ENCODE measurements at regions not wholly inside any gene's neighbourhood (a gene's known extent, or its start where the extent isn't known, plus 50 kb on each side); places are given as distances from the start of the nearest gene placed in this dataset.

- DNase-seq (no peak), ATAC-seq (no peak)
- no peak overlapping the region for H3K27ac ChIP-seq (ENCODE audit: low read length)
- H3F3A ChIP-seq (ENCODE audit: low read length, unreplicated experiment) = no peaks in the 10 kb centered on the region
- no peak overlapping the region for H3K9ac ChIP-seq (ENCODE audit: low read length)
- CTCF ChIA-PET = no interaction called here
- H2AFZ ChIP-seq (ENCODE audit: low read length) = no peak overlapping the region
- H3K9me3 ChIP-seq (ENCODE audit: low read length) = no peaks in the 10 kb centered on the region
- intact Hi-C loops (cut with micrococcal nuclease) = no loop called here
- TF ChIP-seq, protein P1, sequence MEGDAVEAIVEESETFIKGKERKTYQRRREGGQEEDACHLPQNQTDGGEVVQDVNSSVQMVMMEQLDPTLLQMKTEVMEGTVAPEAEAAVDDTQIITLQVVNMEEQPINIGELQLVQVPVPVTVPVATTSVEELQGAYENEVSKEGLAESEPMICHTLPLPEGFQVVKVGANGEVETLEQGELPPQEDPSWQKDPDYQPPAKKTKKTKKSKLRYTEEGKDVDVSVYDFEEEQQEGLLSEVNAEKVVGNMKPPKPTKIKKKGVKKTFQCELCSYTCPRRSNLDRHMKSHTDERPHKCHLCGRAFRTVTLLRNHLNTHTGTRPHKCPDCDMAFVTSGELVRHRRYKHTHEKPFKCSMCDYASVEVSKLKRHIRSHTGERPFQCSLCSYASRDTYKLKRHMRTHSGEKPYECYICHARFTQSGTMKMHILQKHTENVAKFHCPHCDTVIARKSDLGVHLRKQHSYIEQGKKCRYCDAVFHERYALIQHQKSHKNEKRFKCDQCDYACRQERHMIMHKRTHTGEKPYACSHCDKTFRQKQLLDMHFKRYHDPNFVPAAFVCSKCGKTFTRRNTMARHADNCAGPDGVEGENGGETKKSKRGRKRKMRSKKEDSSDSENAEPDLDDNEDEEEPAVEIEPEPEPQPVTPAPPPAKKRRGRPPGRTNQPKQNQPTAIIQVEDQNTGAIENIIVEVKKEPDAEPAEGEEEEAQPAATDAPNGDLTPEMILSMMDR (conservative IDR thresholded peaks at IDR 0.05; ENCODE audit: low read depth, low read length) = no peak
- TF ChIP-seq EZH2phosphoT487 (IDR thresholded peaks at IDR 0.05; ENCODE audit: borderline replicate concordance, low read length) (no peak), EZH2 (IDR thresholded peaks at IDR 0.05; ENCODE audit: low read length, unreplicated experiment) (no peak)
- no peaks in the 10 kb centered on the region for H3K36me3 ChIP-seq (ENCODE audit: low read depth, low read length)
- no peaks in the 10 kb centered on the region for H4K20me1 ChIP-seq (ENCODE audit: low read length)
- no peak overlapping the region for H3K4me2 ChIP-seq (ENCODE audit: low read length)
- no TSS peak for BruUV-seq (replicated peaks)
- POLR2A ChIA-PET (ENCODE audit: unreplicated experiment) = no interaction called here
- no peaks in the 10 kb centered on the region for H3K4me1 ChIP-seq (ENCODE audit: insufficient read depth, low read length)
- H3K27me3 ChIP-seq (ENCODE audit: low read length) = peaks cover 30% of the 10 kb centered on the region
- H3K4me3 ChIP-seq (ENCODE audit: low read length) = no peak overlapping the region
- H3K9me2 ChIP-seq (replicated peaks; ENCODE audit: low read length) = no peaks in the 10 kb centered on the region
- no peaks in the 10 kb centered on the region for H3K79me2 ChIP-seq (ENCODE audit: low read length)
These were observed 129.0 kb upstream of the PPP2R2D start for GRCh38 chr10:131771634-131772358.

- ATAC-seq = no peak
- H3K4me1 ChIP-seq (ENCODE audit: insufficient read depth, low read length) = no peaks in the 10 kb centered on the region
- H2AFZ ChIP-seq (ENCODE audit: low read length) = no peak overlapping the region
- H3K36me3 ChIP-seq (ENCODE audit: low read depth, low read length) = no peaks in the 10 kb centered on the region
- DNase-seq = no peak
- CTCF ChIA-PET = no interaction called here
- TF ChIP-seq, protein P1 (conservative IDR thresholded peaks at IDR 0.05; ENCODE audit: low read depth, low read length) = no peak
- TF ChIP-seq EZH2 (IDR thresholded peaks at IDR 0.05; ENCODE audit: low read length, unreplicated experiment) (no peak), EZH2phosphoT487 (IDR thresholded peaks at IDR 0.05; ENCODE audit: borderline replicate concordance, low read length) (no peak)
- H3F3A ChIP-seq (ENCODE audit: low read length, unreplicated experiment) = no peaks in the 10 kb centered on the region
- POLR2A ChIA-PET (ENCODE audit: unreplicated experiment) = no interaction called here
- H3K4me2 ChIP-seq (ENCODE audit: low read length) = no peak overlapping the region
- intact Hi-C loops (cut with micrococcal nuclease) = no loop called here
- H3K9ac ChIP-seq (ENCODE audit: low read length) = no peak overlapping the region
- BruUV-seq (replicated peaks) = no TSS peak
- no peaks in the 10 kb centered on the region for H4K20me1 ChIP-seq (ENCODE audit: low read length)
- no peaks in the 10 kb centered on the region for H3K9me2 ChIP-seq (replicated peaks; ENCODE audit: low read length)
- no peaks in the 10 kb centered on the region for H3K79me2 ChIP-seq (ENCODE audit: low read length)
- H3K9me3 ChIP-seq (ENCODE audit: low read length) = no peaks in the 10 kb centered on the region
- H3K27me3 ChIP-seq (ENCODE audit: low read length) = peaks cover 30% of the 10 kb centered on the region
- no peak overlapping the region for H3K4me3 ChIP-seq (ENCODE audit: low read length)
- no peak overlapping the region for H3K27ac ChIP-seq (ENCODE audit: low read length)
These were observed 128.4 kb upstream of the PPP2R2D start for GRCh38 chr10:131772441-131772840.
